HG03565 (cell line): ENCODE measurements at regions not wholly inside any gene's neighbourhood (a gene's known extent, or its start where the extent isn't known, plus 50 kb on each side); places are given as distances from the start of the nearest gene placed in this dataset.
"Not testable (repeated sequence)": the region's sequence is repeated elsewhere in the genome, so short reads cannot be mapped to it uniquely, and the experiment has no call there.

Experiments used
- ATAC-seq: cut with Tn5 transposase; IDR thresholded peaks from one replicate; pipeline ENCODE4 v1.9.1; 2021; ENCODE audit warnings: mild to moderate bottlenecking, moderate library complexity; ENCODE audit not compliant: unreplicated experiment

- ATAC-seq: no peak
Observed at GRCh38 chr3:154904328-154904727, 175.8 kb upstream of the MME start.

DNA sequence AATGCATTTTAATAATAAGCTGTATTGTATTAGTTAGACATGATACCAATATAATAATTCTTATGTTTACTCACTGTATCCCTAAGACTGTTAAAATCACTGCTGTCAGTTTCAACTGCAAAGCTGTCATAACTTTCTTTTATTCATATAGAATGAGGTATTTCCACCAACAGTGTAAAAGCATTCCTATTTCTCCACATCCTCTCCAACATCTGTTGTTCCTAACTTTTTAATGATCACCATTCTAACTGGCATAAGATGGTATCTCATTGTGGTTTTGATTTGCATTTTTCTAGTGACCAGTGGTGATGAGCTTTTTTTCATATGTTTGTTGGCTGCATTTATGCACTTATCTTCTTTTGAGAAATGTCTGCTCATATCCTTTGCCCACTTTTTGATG lies 177.6 kb upstream of the MME start:
- ATAC-seq: not testable (repeated sequence)

DNA sequence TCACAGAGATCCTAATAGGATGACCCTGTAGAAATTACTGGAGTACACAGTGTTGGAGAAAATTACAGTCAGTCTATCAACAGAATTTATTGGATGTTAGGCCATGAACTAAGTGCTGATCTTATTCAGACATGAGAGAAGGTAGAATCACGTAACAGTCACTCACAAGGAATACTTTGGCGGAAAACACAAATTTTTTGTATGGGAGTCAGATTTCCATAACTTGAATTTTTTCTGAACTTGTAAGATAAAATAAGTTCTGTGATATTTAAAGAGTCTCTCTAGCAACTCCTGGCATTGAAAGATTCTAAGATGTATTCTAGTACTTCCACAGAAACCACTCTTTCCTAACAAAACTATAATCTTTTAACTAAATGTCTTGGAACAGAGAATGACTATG lies 178.8 kb upstream of the MME start:
- ATAC-seq: no peak

DNA sequence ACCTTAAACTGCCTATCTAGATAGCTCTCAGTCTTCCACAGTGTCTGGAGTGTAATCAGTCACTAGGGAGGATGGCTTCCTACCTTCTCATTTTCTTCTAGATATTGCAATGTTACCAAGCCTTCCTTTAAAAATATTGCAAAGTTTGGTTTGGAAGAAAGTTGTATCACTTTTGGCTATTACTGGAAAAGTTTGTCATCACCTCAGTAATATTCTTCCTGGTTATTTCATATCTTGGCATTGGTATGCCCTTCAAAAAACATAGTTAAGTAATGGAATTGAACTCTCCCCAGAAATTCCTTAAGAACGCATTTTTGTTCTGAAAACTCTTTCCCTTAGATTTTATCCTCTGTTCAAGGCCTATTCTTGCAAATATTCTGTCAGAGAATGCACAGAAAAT lies 179.3 kb upstream of the MME start:
- ATAC-seq: no peak

GRCh38 chr3:154898916-154899315 lies 181.2 kb upstream of the MME start:
- no peak for ATAC-seq

- no peak for ATAC-seq
Observed at GRCh38 chr3:154898443-154898842, 181.7 kb upstream of the MME start.

DNA sequence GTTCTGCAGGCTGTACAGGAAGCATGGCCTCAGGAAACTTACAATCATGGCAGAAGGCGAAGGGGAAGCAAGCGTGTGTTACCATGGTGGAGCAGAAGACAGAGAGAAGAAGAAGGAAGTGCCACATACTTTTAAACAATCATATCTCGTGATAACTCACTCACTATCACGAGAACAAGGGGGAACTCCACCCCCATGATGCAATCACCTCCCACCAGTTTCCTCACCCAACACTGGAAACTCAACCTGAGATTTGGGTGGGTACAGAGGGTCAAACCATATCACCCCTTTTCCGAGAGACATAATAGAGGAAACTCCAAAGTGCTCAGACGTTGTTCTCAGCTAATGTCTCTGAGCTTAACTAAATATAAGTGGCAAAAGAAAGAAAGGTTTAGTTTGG lies 186.3 kb upstream of the MME start:
- no peak for ATAC-seq

- ATAC-seq: no peak
Observed at GRCh38 chr3:154889227-154889634, 190.9 kb upstream of the MME start.

GRCh38 chr3:154887869-154888268 lies 192.2 kb upstream of the MME start:
- no peak for ATAC-seq

- ATAC-seq: no peak
Observed at GRCh38 chr3:154886437-154886836, 193.7 kb upstream of the MME start.

GRCh38 chr3:154885418-154885817 lies 194.7 kb upstream of the MME start:
- no peak for ATAC-seq

GRCh38 chr3:154884952-154885351 lies 195.2 kb upstream of the MME start:
- no peak for ATAC-seq

- ATAC-seq: no peak
Observed at GRCh38 chr3:154875142-154875541, 205.0 kb upstream of the MME start.

DNA sequence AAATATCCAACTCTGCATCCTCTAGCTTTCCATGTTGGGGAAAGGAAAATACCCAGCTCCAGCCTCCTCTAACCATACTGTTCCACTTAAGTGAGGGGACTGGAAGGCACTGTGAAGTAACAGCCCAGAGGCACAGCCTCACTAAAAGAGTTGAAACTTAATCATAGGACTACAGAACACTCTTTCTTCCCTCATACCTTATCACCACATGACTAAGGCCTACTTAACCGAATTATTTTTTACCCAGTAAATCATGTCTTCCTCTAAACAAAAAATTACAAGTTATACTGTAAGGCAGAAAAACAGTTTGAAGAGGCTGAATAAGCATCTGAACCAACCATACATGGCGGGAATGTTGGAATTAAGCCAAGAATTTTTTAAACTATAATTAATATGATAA lies 207.4 kb upstream of the MME start:
- no peak for ATAC-seq

GRCh38 chr3:154872074-154872473 lies 208.0 kb upstream of the MME start:
- ATAC-seq: no peak

- no peak for ATAC-seq
Observed at GRCh38 chr3:154864947-154865346, 215.2 kb upstream of the MME start.

- ATAC-seq: no peak
Observed at GRCh38 chr3:154862265-154862664, 217.9 kb upstream of the MME start.

DNA sequence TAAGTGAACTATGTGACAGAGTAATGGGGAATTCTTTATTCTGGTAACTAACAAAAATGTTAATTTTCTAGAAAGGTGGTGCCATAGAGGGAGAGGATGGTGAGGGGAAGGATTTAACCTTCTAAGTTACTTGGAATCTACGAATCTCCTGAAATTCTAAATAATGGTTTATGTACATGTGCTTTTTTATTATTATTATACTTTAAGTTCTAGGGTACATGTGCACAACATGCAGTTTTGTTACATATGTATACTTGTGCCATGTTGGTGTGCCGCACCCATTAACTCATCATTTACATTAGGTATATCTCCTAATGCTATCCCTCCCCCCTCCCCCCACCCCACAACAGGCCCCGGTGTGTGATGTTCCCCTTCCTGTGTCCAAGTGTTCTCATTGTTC lies 227.1 kb upstream of the MME start:
- not testable (repeated sequence) for ATAC-seq

GRCh38 chr3:154852515-154852914 lies 227.6 kb upstream of the MME start:
- ATAC-seq: no peak

- ATAC-seq: no peak
Observed at GRCh38 chr3:154851644-154852043, 228.5 kb upstream of the MME start.

- ATAC-seq: no peak
Observed at GRCh38 chr3:154850921-154851320, 229.2 kb upstream of the MME start.

GRCh38 chr3:154849408-154849807 lies 230.7 kb upstream of the MME start:
- ATAC-seq: no peak

GRCh38 chr3:154844863-154845262 lies 235.3 kb upstream of the MME start:
- no peak for ATAC-seq

- no peak for ATAC-seq
Observed at GRCh38 chr3:154843647-154844046, 236.5 kb upstream of the MME start.
